ENCODE measurements at regions not wholly inside any gene's neighbourhood (a gene's known extent, or its start where the extent isn't known, plus 50 kb on each side); places are given as distances from the start of the nearest gene placed in this dataset.
"Not testable (repeated sequence)": the region's sequence is repeated elsewhere in the genome, so short reads cannot be mapped to it uniquely, and the experiment has no call there.

GRCh38 chr5:152106571-152106970 is 181.9 kb upstream of the GLRA1 start:
- DNase-seq: no peak

DNA sequence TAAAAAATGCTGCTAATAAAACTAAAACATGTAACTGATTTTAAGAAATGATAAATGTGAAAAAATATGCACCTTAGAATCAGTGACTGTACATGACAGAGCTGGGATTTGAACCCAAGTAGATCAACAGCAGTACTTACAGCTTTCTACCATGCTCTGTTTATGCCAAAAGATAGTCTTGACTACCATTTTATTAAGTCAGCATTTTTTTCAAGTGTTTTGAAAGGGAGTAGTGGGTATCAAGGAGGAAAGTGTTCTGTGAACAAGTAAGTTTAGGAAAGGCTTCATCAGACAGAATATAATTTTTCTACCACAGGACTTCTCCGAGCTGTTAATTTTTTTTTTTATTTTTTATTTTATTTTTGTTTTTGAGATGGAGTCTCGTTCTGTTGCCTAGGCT is 180.4 kb upstream of the GLRA1 start:
- DNase-seq: no peak

DNA sequence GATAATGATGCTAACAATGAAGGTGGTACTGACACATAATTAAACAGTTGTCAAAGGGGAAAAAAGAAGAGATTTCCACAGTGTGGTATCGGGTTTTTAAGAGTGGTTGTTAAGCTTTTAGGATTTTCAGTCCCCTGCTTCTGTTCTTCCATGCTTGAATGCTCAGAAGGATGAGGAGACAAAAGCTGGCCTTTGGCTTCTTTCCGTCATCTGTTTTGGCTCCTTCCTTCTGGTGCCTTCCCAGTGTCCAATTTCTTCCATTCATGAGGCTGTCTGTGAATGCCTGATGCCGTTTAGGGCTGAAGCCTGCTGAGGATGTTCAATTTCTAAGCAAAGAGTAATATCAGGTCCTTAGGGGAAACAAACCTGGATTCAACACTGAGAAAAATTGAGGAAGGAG is 179.6 kb upstream of the GLRA1 start:
- no peak for DNase-seq

DNA sequence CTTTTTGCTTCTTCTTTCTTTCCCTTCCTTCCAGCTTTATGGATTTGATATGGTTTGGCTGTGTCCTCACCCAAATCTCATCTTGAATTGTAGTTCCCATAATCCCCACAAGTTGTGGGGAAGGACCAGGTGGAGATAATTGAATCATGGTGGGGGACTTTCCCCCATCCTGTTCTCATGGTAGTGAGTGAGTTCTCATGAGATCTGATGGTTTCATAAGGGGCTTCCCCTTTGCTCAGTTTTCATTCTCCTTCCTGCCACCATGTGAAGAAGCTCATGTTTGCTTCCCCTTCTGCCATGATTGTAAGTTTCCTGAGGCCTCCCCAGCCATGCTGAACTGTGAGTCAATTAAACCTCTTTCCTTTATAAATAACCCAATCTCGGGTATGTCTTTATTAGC is 178.3 kb upstream of the GLRA1 start:
- DNase-seq: not testable (repeated sequence)

DNA sequence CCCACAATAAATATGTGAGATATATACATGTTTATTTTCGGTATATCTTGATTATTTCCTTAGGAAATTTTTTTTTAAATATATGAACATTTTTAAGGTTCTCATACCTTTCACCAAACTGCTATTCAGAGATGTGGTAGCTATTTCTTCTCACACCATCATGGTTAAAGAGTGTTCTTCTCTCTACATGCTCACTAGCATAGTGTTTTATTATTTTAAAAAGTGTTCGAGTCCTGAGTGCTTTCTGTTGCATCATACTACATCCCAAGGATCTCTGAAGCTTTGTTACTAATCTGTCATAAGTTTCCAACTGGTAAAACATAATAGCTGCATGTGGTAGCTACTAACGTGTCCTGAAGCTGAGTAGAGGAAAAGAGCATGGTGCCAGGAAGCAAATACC is 177.4 kb upstream of the GLRA1 start:
- no peak for DNase-seq

GRCh38 chr5:152100462-152100861 is 175.8 kb upstream of the GLRA1 start:
- no peak for DNase-seq

- no peak for DNase-seq
Observed at GRCh38 chr5:152097128-152097527, 172.5 kb upstream of the GLRA1 start.

DNA sequence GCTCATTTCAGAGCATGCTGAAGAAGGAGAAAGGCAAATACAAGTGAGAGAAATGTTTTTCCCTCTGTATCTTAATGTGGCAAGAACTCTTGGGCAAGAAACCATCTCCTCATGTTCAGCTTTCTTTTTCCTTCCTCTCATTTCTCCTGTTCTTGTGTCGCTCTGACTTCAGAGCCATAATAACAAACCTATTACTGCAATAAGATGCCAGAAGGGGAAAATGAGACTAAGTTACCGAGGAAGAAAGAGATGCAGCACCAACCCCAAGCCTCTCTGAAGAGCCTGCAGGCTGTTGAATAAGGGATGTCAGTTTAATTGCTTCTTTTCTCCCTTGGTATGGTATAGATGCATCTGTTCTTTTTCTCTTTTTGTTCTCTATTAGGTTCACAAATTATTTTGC is 170.1 kb upstream of the GLRA1 start:
- DNase-seq: no peak

GRCh38 chr5:152094060-152094459 is 169.4 kb upstream of the GLRA1 start:
- no peak for DNase-seq

- DNase-seq: no peak
Observed at GRCh38 chr5:152092580-152092979, 167.9 kb upstream of the GLRA1 start.

- DNase-seq: no peak
Observed at GRCh38 chr5:152089644-152090043, 165.0 kb upstream of the GLRA1 start.

- no peak for DNase-seq
Observed at GRCh38 chr5:152086668-152087067, 162.0 kb upstream of the GLRA1 start.

GRCh38 chr5:152084476-152084875 is 159.8 kb upstream of the GLRA1 start:
- no peak for DNase-seq

DNA sequence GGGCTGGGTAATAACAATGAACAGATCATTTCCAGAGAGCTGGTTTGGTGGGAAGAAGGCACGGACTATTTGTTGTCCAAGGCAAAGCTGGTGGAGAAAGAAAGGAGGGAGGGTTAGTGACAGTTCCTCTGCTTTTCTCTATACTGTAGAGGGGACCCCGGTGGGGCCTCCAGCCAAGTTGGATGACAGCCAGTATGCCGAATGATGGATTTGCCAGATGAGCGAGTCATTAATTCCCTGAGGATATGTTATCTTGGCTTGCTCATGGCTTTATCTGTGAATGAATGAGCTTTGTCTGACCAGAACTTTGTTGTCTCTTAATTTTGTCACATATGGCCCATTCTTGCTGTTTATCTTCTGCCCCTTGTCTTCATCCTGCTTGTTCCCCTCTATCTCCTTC is 158.6 kb upstream of the GLRA1 start:
- DNase-seq: no peak

DNA sequence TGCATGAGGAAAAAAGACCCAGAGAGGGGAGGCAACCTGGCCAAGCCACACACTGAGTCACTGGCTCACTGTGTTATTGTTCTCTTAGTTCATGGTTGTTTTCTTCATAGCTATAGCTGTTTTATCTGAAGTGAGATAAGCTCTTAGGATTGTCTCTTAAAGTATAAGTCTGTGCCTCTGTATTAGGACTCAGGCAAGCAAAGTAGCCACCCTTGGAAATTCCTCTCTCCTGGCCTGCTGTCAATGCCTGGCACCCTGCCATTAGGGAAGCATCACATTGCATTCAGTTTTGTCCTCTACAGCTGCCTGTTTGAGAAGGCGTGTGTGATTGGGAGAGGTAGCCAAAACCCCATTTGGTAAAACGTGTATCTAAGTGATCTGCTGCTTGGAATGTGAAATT is 147.4 kb upstream of the GLRA1 start:
- no peak for DNase-seq

- no peak for DNase-seq
Observed at GRCh38 chr5:152070591-152070990, 145.9 kb upstream of the GLRA1 start.

- no peak for DNase-seq
Observed at GRCh38 chr5:152066784-152067183, 142.1 kb upstream of the GLRA1 start.

DNA sequence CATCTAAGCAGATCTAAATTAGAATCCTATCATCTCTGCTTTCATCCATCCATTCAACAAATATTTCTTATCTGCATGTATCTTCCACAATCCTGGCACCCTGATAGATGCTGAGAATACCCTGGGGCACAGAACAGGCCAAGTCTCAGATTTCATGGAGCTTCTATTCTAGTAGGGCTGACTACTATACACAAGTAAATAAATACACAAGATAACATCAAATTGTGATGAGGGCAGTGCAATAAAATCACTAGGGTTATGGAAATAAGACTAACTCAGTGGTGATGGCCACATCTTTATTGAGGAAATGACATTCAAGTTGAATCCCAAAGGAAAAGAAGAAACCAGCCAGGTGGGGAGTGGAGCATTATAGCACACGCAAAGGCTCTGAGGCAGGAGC is 138.4 kb upstream of the GLRA1 start:
- no peak for DNase-seq

GRCh38 chr5:152061095-152061494 is 136.4 kb upstream of the GLRA1 start:
- no peak for DNase-seq

- no peak for DNase-seq
Observed at GRCh38 chr5:152058267-152058666, 133.6 kb upstream of the GLRA1 start.

DNA sequence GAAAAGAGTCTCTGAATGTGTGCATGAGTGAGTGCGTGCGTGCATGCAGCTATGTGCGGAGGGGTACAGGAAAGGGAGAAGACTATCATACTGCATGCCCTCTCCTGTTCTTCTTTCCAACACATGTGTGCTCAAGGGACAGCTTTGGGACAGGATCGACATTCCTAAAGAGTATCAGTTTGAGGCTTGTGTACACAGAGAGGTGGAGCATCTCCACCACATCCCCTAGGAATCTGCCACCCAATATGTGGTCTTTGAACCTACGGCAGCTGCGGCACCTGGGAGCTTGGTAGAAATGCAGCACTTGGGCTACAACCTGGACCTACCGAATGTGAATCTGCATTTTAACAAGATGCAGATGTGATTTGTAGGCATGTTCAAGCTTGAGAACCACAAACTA is 132.3 kb upstream of the GLRA1 start:
- no peak for DNase-seq

DNA sequence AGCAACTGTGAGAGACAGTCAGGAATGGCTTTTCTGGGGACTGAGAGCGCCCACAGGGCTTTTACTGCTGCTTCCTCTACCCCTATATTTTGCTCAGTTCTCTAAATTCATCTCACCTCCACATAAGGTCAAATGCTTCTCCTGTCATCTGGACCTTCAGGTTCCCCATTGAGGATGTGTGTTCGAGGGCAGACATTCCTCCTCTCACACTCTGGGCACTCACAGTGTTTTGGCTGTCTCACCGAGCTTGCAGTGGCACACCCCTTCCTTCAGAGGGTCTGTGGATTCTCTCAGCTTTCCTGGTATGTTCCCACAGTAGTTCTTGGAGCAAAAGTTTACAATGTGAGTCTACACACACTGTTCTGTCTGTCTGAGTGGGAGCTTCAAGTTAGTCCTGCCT is 127.8 kb upstream of the GLRA1 start:
- no peak for DNase-seq

GRCh38 chr5:152051499-152052454 is 127.1 kb upstream of the GLRA1 start:
- no peak for DNase-seq

DNA sequence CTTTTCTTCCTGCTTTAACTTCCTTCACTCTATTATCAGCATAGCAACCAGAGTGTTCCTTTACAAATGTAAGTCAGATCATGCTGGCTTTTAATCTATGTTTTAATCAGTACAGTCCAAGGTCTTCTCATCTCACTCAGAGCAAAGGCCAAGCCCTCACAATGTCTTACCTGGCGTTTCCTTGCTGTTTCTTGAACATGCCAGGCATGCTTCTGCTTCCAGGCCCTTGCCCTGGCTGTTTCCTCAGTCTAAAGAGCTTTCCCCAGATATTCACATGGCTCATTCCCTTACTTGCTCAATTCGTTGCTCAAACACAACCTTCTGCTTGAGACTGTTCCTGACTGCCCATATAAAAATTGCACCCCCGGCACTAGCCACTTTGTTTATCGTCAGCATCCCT is 121.7 kb upstream of the GLRA1 start:
- no peak for DNase-seq

- DNase-seq: not testable (repeated sequence)
Observed at GRCh38 chr5:152038856-152039255, 114.2 kb upstream of the GLRA1 start.
